ENCODE measurements at regions not wholly inside any gene's neighbourhood (a gene's known extent, or its start where the extent isn't known, plus 50 kb on each side); places are given as distances from the start of the nearest gene placed in this dataset.

GRCh38 chr18:10304853-10305252 lies 149.6 kb upstream of the APCDD1 start:
- TF ChIP-seq REST (IDR thresholded peaks at IDR 0.05; ENCODE audit: unreplicated experiment) (no peak), POLR2AphosphoS5 (IDR thresholded peaks at IDR 0.05; ENCODE audit: low read depth) (no peak), EZH2phosphoT487 (IDR thresholded peaks at IDR 0.05; ENCODE audit: unreplicated experiment) (no peak), ZNF331 (CRISPR knock-in tag; IDR thresholded peaks at IDR 0.05; ENCODE audit: low read depth) (no peak), EZH2 (IDR thresholded peaks at IDR 0.05; ENCODE audit: low read depth, unreplicated experiment) (no peak), CTCF (conservative IDR thresholded peaks at IDR 0.05; ENCODE audit: low read depth in 2 of 2) (no peak), CREB1 (CRISPR knock-in tag; IDR thresholded peaks at IDR 0.05; ENCODE audit: low read depth) (no peak), ETS1 (IDR thresholded peaks at IDR 0.05) (no peak), JUNB (IDR thresholded peaks at IDR 0.05; ENCODE audit: unreplicated experiment) (no peak), ZNF462 (CRISPR knock-in tag; IDR thresholded peaks at IDR 0.05) (no peak), NANOG (IDR thresholded peaks at IDR 0.05; ENCODE audit: borderline replicate concordance) (no peak)
